CD4-positive, alpha-beta T cell treated with Interleukin-1 beta for 1 hour (primary cell): ENCODE measurements at regions not wholly inside any gene's neighbourhood (a gene's known extent, or its start where the extent isn't known, plus 50 kb on each side); places are given as distances from the start of the nearest gene placed in this dataset.

ENCODE experiments used
- DNase-seq, 2 donors: peaks; one replicate each; pipeline ENCODE4 v3.0.0-alpha.2; 2020 to 2022

GRCh38 chr18:55119434-55119833, 160.2 kb upstream of the CCDC68 start:
- DNase-seq, result no peak

- no peak for DNase-seq
These were observed 159.8 kb upstream of the CCDC68 start for GRCh38 chr18:55119016-55119415.

- DNase-seq, result no peak
These were observed 157.6 kb upstream of the CCDC68 start for GRCh38 chr18:55116863-55117262.

- no peak for DNase-seq
These were observed 156.3 kb upstream of the CCDC68 start for GRCh38 chr18:55115606-55116005.

- no peak for DNase-seq
These were observed 155.6 kb upstream of the CCDC68 start for GRCh38 chr18:55114876-55115275.

- DNase-seq, result no peak
These were observed 154.5 kb upstream of the CCDC68 start for GRCh38 chr18:55113800-55114199.

- DNase-seq, result no peak
These were observed 152.0 kb upstream of the CCDC68 start for GRCh38 chr18:55111271-55111670.

GRCh38 chr18:55110436-55110835, 151.2 kb upstream of the CCDC68 start:
- DNase-seq, result no peak

GRCh38 chr18:55109818-55110414, 150.7 kb upstream of the CCDC68 start:
- DNase-seq, result no peak

GRCh38 chr18:55106906-55107305, 147.6 kb upstream of the CCDC68 start:
- DNase-seq, result no peak

GRCh38 chr18:55106466-55106865, 147.2 kb upstream of the CCDC68 start:
- no peak for DNase-seq

- no peak for DNase-seq
These were observed 146.6 kb upstream of the CCDC68 start for GRCh38 chr18:55105873-55106272.

GRCh38 chr18:55102958-55103456, 143.7 kb upstream of the CCDC68 start:
- no peak for DNase-seq

GRCh38 chr18:55102501-55102900, 143.2 kb upstream of the CCDC68 start:
- no peak for DNase-seq

- DNase-seq, result no peak
These were observed 142.2 kb upstream of the CCDC68 start for GRCh38 chr18:55101458-55101824.

GRCh38 chr18:55100817-55101457, 141.7 kb upstream of the CCDC68 start:
- DNase-seq, result no peak

GRCh38 chr18:55097456-55098170, 138.4 kb upstream of the CCDC68 start:
- no peak for DNase-seq

GRCh38 chr18:55096263-55096951, 137.1 kb upstream of the CCDC68 start:
- DNase-seq, result no peak

- no peak for DNase-seq
These were observed 136.3 kb upstream of the CCDC68 start for GRCh38 chr18:55095584-55095983.

GRCh38 chr18:55093808-55094207, 134.5 kb upstream of the CCDC68 start:
- no peak for DNase-seq

GRCh38 chr18:55093295-55093694, 134.0 kb upstream of the CCDC68 start:
- no peak for DNase-seq

- DNase-seq, result no peak
These were observed 132.9 kb upstream of the CCDC68 start for GRCh38 chr18:55092166-55092565.

- DNase-seq, result no peak
These were observed 131.4 kb upstream of the CCDC68 start for GRCh38 chr18:55090564-55091188.
